SK-N-SH treated with all-trans-retinoic acid at 6 μM for 48 hours (cell line): ENCODE measurements at regions not wholly inside any gene's neighbourhood (a gene's known extent, or its start where the extent isn't known, plus 50 kb on each side); places are given as distances from the start of the nearest gene placed in this dataset.

Source experiments
- ATAC-seq: fragments of 200-7000 bp; cut with Tn5 transposase; 3 replicates; pipeline ENCODE4 v1.9.1; 2020; ENCODE audit warnings: mild to moderate bottlenecking, moderate library complexity
- ARNTL ChIP-seq: fragments of 450-650 bp; formaldehyde crosslinking; IDR thresholded peaks from 2 replicates; pipeline ENCODE4 v1.5.0; 2020; ENCODE audit warnings: low read depth, mild to moderate bottlenecking, moderate library complexity, borderline replicate concordance
- BACH2 ChIP-seq: fragments of 250-450 bp; sonication (Bioruptor Pico); IDR thresholded peaks from 2 replicates; pipeline ENCODE4 v1.9.0; 2021; ENCODE audit warnings: mild to moderate bottlenecking, borderline replicate concordance
- CREB5 ChIP-seq: fragments of 250-450 bp; sonication (Bioruptor Pico); IDR thresholded peaks from 2 replicates; pipeline ENCODE4 v1.5.1; 2020; ENCODE audit warnings: low read depth, mild to moderate bottlenecking, moderate library complexity
- CSDC2 ChIP-seq: fragments of 250-450 bp; sonication (Bioruptor Pico); IDR thresholded peaks from 2 replicates; pipeline ENCODE4 v1.5.0; 2020; ENCODE audit warnings: mild to moderate bottlenecking, moderate library complexity
- ESRRG ChIP-seq: fragments of 250-450 bp; sonication (Bioruptor Pico); IDR thresholded peaks from 2 replicates; pipeline ENCODE4 v1.6.1; 2021; ENCODE audit warnings: mild to moderate bottlenecking
- GLIS3 ChIP-seq: fragments of 250-450 bp; sonication (Bioruptor Pico); IDR thresholded peaks from 2 replicates; pipeline ENCODE4 v1.5.0; 2020; ENCODE audit warnings: mild to moderate bottlenecking, moderate library complexity
- ISL1 ChIP-seq: fragments of 250-450 bp; sonication (Bioruptor Pico); IDR thresholded peaks from 2 replicates; pipeline ENCODE4 v2.1.2; 2022; ENCODE audit warnings: mild to moderate bottlenecking, moderate library complexity
- OSR1 ChIP-seq: fragments of 250-450 bp; sonication (Bioruptor Pico); IDR thresholded peaks from 2 replicates; pipeline ENCODE4 v1.8.0; 2022; ENCODE audit warnings: moderate library complexity, mild to moderate bottlenecking, inconsistent platforms
- PATZ1 ChIP-seq: fragments of 250-450 bp; sonication (Bioruptor Pico); IDR thresholded peaks from 2 replicates; pipeline ENCODE4 v1.8.0; 2020; ENCODE audit warnings: mild to moderate bottlenecking, moderate library complexity, borderline replicate concordance
- POU6F1 ChIP-seq: fragments of 250-450 bp; sonication (Bioruptor Pico); IDR thresholded peaks from 2 replicates; pipeline ENCODE4 v1.8.0; 2021; ENCODE audit warnings: low read depth, mild to moderate bottlenecking, moderate library complexity, borderline replicate concordance
- PPARA ChIP-seq: fragments of 250-450 bp; sonication (Bioruptor Pico); IDR thresholded peaks from 2 replicates; pipeline ENCODE4 v1.5.0; 2020; ENCODE audit warnings: mild to moderate bottlenecking, borderline replicate concordance
- RARB ChIP-seq: fragments of 250-450 bp; sonication (Bioruptor Pico); IDR thresholded peaks from 2 replicates; pipeline ENCODE4 v1.8.0; 2021; ENCODE audit warnings: mild to moderate bottlenecking, moderate library complexity
- SNAI2 ChIP-seq: fragments of 250-450 bp; sonication (Bioruptor Pico); IDR thresholded peaks from 2 replicates; pipeline ENCODE4 v1.5.0; 2020; ENCODE audit warnings: mild to moderate bottlenecking, moderate library complexity
- TCF4 ChIP-seq: fragments of 250-450 bp; sonication (Bioruptor Pico); IDR thresholded peaks from 2 replicates; pipeline ENCODE4 v1.8.0; 2021; ENCODE audit warnings: mild to moderate bottlenecking, moderate library complexity, borderline replicate concordance
- TOX ChIP-seq: fragments of 250-450 bp; sonication (Bioruptor Pico); IDR thresholded peaks from 2 replicates; pipeline ENCODE4 v1.8.0; 2021; ENCODE audit warnings: mild to moderate bottlenecking, moderate library complexity, borderline replicate concordance
- TSHZ2 ChIP-seq: fragments of 250-450 bp; sonication (Bioruptor Pico); IDR thresholded peaks from 2 replicates; pipeline ENCODE4 v1.5.0; 2020; ENCODE audit warnings: mild to moderate bottlenecking, moderate library complexity
- ZFP30 ChIP-seq: fragments of 450-650 bp; formaldehyde crosslinking; IDR thresholded peaks from 2 replicates; pipeline ENCODE4 v1.5.0; 2022; ENCODE audit warnings: mild to moderate bottlenecking, moderate library complexity
- ZNF565 ChIP-seq: fragments of 450-650 bp; formaldehyde crosslinking; conservative IDR thresholded peaks from 2 replicates; pipeline ENCODE4 v1.5.0; 2020; ENCODE audit warnings: low read depth, mild to moderate bottlenecking, moderate library complexity
- ZNF70 ChIP-seq: fragments of 450-650 bp; formaldehyde crosslinking; IDR thresholded peaks from 2 replicates; pipeline ENCODE4 v1.5.0; 2020; ENCODE audit warnings: mild to moderate bottlenecking, moderate library complexity
- ZNF8 ChIP-seq: fragments of 450-650 bp; formaldehyde crosslinking; IDR thresholded peaks from 2 replicates; pipeline ENCODE4 v1.5.0; 2020; ENCODE audit warnings: mild to moderate bottlenecking, moderate library complexity

- ATAC-seq = no peak
- TF ChIP-seq ZNF8 (CRISPR knock-in tag) (no peak), ESRRG (CRISPR knock-in tag) (no peak), ARNTL (CRISPR knock-in tag) (no peak), RARB (CRISPR knock-in tag) (no peak), PPARA (no peak), TSHZ2 (CRISPR knock-in tag) (no peak), OSR1 (no peak), ZFP30 (CRISPR knock-in tag) (no peak), BACH2 (no peak), ISL1 (CRISPR knock-in tag) (no peak), CSDC2 (CRISPR knock-in tag) (no peak), TOX (CRISPR knock-in tag) (no peak), PATZ1 (CRISPR knock-in tag) (no peak), GLIS3 (CRISPR knock-in tag) (no peak), ZNF565 (CRISPR knock-in tag) (no peak), CREB5 (no peak)
Observed at GRCh38 chr6:146893690-146894089, 294.9 kb downstream of the ADGB start.

GRCh38 chr6:146894624-146895023 is 295.9 kb downstream of the ADGB start:
- ATAC-seq = no peak
- TF ChIP-seq ARNTL (CRISPR knock-in tag) (no peak), BACH2 (no peak), CREB5 (no peak), SNAI2 (no peak), TOX (CRISPR knock-in tag) (no peak), GLIS3 (CRISPR knock-in tag) (no peak), ISL1 (CRISPR knock-in tag) (no peak), CSDC2 (CRISPR knock-in tag) (no peak), ZFP30 (CRISPR knock-in tag) (no peak), PATZ1 (CRISPR knock-in tag) (no peak), ZNF8 (CRISPR knock-in tag) (no peak)

GRCh38 chr6:146895101-146895771 is 296.5 kb downstream of the ADGB start:
- ATAC-seq = no peak
- TF ChIP-seq ZNF70 (CRISPR knock-in tag) = no peak
- TF ChIP-seq TCF4 (CRISPR knock-in tag) = no peak
- TF ChIP-seq ZNF565 (CRISPR knock-in tag) = no peak
- no peak for TF ChIP-seq ISL1 (CRISPR knock-in tag)
- TF ChIP-seq RARB (CRISPR knock-in tag) = no peak
- no peak for TF ChIP-seq TSHZ2 (CRISPR knock-in tag)
- TF ChIP-seq CREB5 = no peak
- TF ChIP-seq GLIS3 (CRISPR knock-in tag) = no peak
- TF ChIP-seq POU6F1 (CRISPR knock-in tag) = no peak
- TF ChIP-seq BACH2 = no peak
- TF ChIP-seq, all 23 proteins: peak for 0
